Common myeloid progenitor, CD34-positive (primary cell): ENCODE measurements at regions not wholly inside any gene's neighbourhood (a gene's known extent, or its start where the extent isn't known, plus 50 kb on each side); places are given as distances from the start of the nearest gene placed in this dataset.

Experiments used
- CTCF ChIA-PET: fragments of 350-600 bp; sonication (Branson Sonifier 250); formaldehyde crosslinking; loops from one replicate; lab custom pipeline; 2021; ENCODE audit warnings: antibody characterized with exemption; lab: Charles Lee
- POLR2A ChIA-PET: fragments of 350-600 bp; sonication (Branson Sonifier 250); formaldehyde crosslinking; loops from one replicate; lab custom pipeline; 2021; ENCODE audit warnings: antibody characterized with exemption; lab: Charles Lee
- DNase-seq, 3 donors: peaks; one replicate each; pipeline versions ENCODE4 v3.0.0 to v3.0.0-alpha.2; 2013
- H3K27ac ChIP-seq, 2 experiments: 1 replicate in 1 of 2; 2 replicates in 1 of 2; pipeline ENCODE4 v1.7.0; 2013; ENCODE audit warnings: inconsistent platforms in 2 of 2, low read length in 2 of 2, mild to moderate bottlenecking in 2 of 2, low read depth in 1 of 2, moderate library complexity in 1 of 2; ENCODE audit not compliant: severe bottlenecking in 2 of 2, insufficient read depth in 1 of 2, poor library complexity in 1 of 2
- H3K27me3 ChIP-seq, 5 experiments: replicated peaks in 2 of 5; 1 replicate in 3 of 5; 2 replicates in 2 of 5; pipeline versions ENCODE4 v1.6.1 to v1.7.0; 2013; ENCODE audit warnings: low read length in 4 of 5, mild to moderate bottlenecking in 2 of 5, moderate library complexity in 2 of 5, inconsistent platforms in 1 of 5; ENCODE audit not compliant: insufficient read depth in 5 of 5, control insufficient read depth in 4 of 5
- H3K36me3 ChIP-seq, 4 experiments: 1 replicate in 2 of 4; 2 replicates in 2 of 4; pipeline versions ENCODE4 v1.6.1 to v1.7.0; 2013; ENCODE audit warnings: low read length in 3 of 4, control low read depth in 1 of 4, mild to moderate bottlenecking in 1 of 4; ENCODE audit not compliant: control insufficient read depth in 4 of 4, insufficient read depth in 4 of 4
- H3K4me1 ChIP-seq, 4 experiments: 1 replicate in 3 of 4; 2 replicates in 1 of 4; pipeline versions ENCODE4 v1.6.1 to v1.7.1; 2013; ENCODE audit warnings: low read length in 3 of 4, mild to moderate bottlenecking in 3 of 4, control low read depth in 1 of 4, inconsistent platforms in 1 of 4, moderate library complexity in 1 of 4; ENCODE audit not compliant: control insufficient read depth in 4 of 4, insufficient read depth in 4 of 4; ENCODE audit errors: control extremely low read depth in 1 of 4
- H3K4me3 ChIP-seq, 7 experiments: 1 replicate in 4 of 7; 2 replicates in 3 of 7; pipeline versions ENCODE4 v1.5.1 to v1.7.0; 2013; ENCODE audit warnings: mild to moderate bottlenecking in 7 of 7, low read length in 6 of 7, moderate library complexity in 6 of 7, inconsistent platforms in 2 of 7, low read depth in 2 of 7, control low read depth in 1 of 7; ENCODE audit not compliant: insufficient read depth in 4 of 7, control insufficient read depth in 1 of 7; ENCODE audit errors: extremely low read depth in 1 of 7
- H3K9me3 ChIP-seq, 5 experiments: 1 replicate in 4 of 5; 2 replicates in 1 of 5; pipeline versions ENCODE4 v1.6.1 to v1.7.1; 2013; ENCODE audit warnings: low read length in 4 of 5, mild to moderate bottlenecking in 2 of 5, inconsistent platforms in 1 of 5, low read depth in 1 of 5, moderate library complexity in 1 of 5; ENCODE audit not compliant: control insufficient read depth in 4 of 5, insufficient read depth in 2 of 5; ENCODE audit errors: control extremely low read depth in 1 of 5
- WGBS: methylation state at CpG from one replicate; pipeline ENCODE4 v1.1.5; 2013; ENCODE audit not compliant: insufficient coverage; 5-methylcytosine and 5-hydroxymethylcytosine counted together

GRCh38 chr3:72630969-72631344, 217.3 kb downstream of the SHQ1 start:
- DNase-seq: no peak
- ChIA-PET CTCF (interaction anchor here (0.7 to 1.9 kb wide), 4 partner anchors 9 to 94 kb away, joined by 3 to 5 read pairs (median 4); no protein-coding TSS in a partner anchor), POLR2A (no interaction called here)
- peaks cover 7 to 37% (median 21%) of the 10 kb centered on the region in 4 experiments for H3K4me1 ChIP-seq
- no peak overlapping the region for H3K27ac ChIP-seq
- H3K27me3 ChIP-seq: no peaks in the 10 kb centered on the region
- no peaks in the 10 kb centered on the region for H3K9me3 ChIP-seq
- no peaks in the 10 kb centered on the region for H3K36me3 ChIP-seq
- WGBS: 91% methylated on average over 4 of the region's 5 CpGs
- no peak overlapping the region for H3K4me3 ChIP-seq

- DNase-seq: peak in 2 of 3 donors; percentile 33 to 48
- Histone ChIP-seq H3K36me3 (no peaks in the 10 kb centered on the region), H3K27ac (no peak overlapping the region), H3K27me3 (no peaks in the 10 kb centered on the region), H3K4me1 (peaks cover 7 to 37% (median 21%) of the 10 kb centered on the region in 4 experiments), H3K9me3 (no peaks in the 10 kb centered on the region), H3K4me3 (no peak overlapping the region)
- POLR2A ChIA-PET: interaction anchor here (0.6 to 0.7 kb wide), 2 partner anchors 19 to 148 kb away, joined by 3 to 4 read pairs; no protein-coding TSS in a partner anchor
- CTCF ChIA-PET: interaction anchor here (0.6 to 1.9 kb wide), 4 partner anchors 9 to 82 kb away, joined by 3 to 5 read pairs (median 4); no protein-coding TSS in a partner anchor
- WGBS: 80% methylated on average over 6 of the region's 8 CpGs
Measured at GRCh38 chr3:72630327-72630968, 217.8 kb downstream of the SHQ1 start.

GRCh38 chr3:72629191-72629631, 219.0 kb downstream of the SHQ1 start:
- H3K4me3 ChIP-seq: no peak overlapping the region
- POLR2A ChIA-PET: no interaction called here
- H3K27me3 ChIP-seq: no peaks in the 10 kb centered on the region
- H3K9me3 ChIP-seq: no peaks in the 10 kb centered on the region
- H3K36me3 ChIP-seq: no peaks in the 10 kb centered on the region
- DNase-seq: peak; percentile 51 to 88 (median 79)
- H3K4me1 ChIP-seq: peaks cover 7 to 37% (median 21%) of the 10 kb centered on the region in 4 experiments
- CTCF ChIA-PET: no interaction called here
- 55% methylated on average over 3 of the region's 3 CpGs for WGBS
- no peak overlapping the region for H3K27ac ChIP-seq

GRCh38 chr3:72628065-72628464, 220.2 kb downstream of the SHQ1 start:
- ChIA-PET CTCF (interaction anchor here (1.5 kb wide), 1 partner anchor 189 kb away, joined by 3 read pairs; no protein-coding TSS in a partner anchor), POLR2A (no interaction called here)
- peaks cover 7 to 37% (median 21%) of the 10 kb centered on the region in 4 experiments for H3K4me1 ChIP-seq
- no peaks in the 10 kb centered on the region for H3K27me3 ChIP-seq
- H3K9me3 ChIP-seq: no peaks in the 10 kb centered on the region
- 93% methylated on average over 6 of the region's 6 CpGs for WGBS
- DNase-seq: no peak
- H3K36me3 ChIP-seq: no peaks in the 10 kb centered on the region
- no peak overlapping the region for H3K27ac ChIP-seq
- H3K4me3 ChIP-seq: no peak overlapping the region

- 40% methylated on average over 2 of the region's 4 CpGs for WGBS
- H3K27ac ChIP-seq: no peak overlapping the region
- ChIA-PET CTCF (interaction anchor here (1.5 kb wide), 1 partner anchor 190 kb away, joined by 3 read pairs; no protein-coding TSS in a partner anchor), POLR2A (no interaction called here)
- no peaks in the 10 kb centered on the region for H3K36me3 ChIP-seq
- no peaks in the 10 kb centered on the region for H3K27me3 ChIP-seq
- no peaks in the 10 kb centered on the region for H3K9me3 ChIP-seq
- DNase-seq: no peak
- no peak overlapping the region for H3K4me3 ChIP-seq
- peaks cover 7 to 37% (median 21%) of the 10 kb centered on the region in 4 experiments for H3K4me1 ChIP-seq
Measured at GRCh38 chr3:72627271-72627670, 221.0 kb downstream of the SHQ1 start.

GRCh38 chr3:72625602-72626337, 222.5 kb downstream of the SHQ1 start:
- peaks cover 7 to 37% (median 21%) of the 10 kb centered on the region in 4 experiments for H3K4me1 ChIP-seq
- WGBS: 90% methylated on average over 10 of the region's 14 CpGs
- no peak overlapping the region for H3K4me3 ChIP-seq
- H3K27me3 ChIP-seq: no peaks in the 10 kb centered on the region
- POLR2A ChIA-PET: no interaction called here
- H3K36me3 ChIP-seq: no peaks in the 10 kb centered on the region
- no peak for DNase-seq
- CTCF ChIA-PET: interaction anchor here (1.3 kb wide), 1 partner anchor 11 kb away, joined by 3 read pairs; no protein-coding TSS in a partner anchor
- no peaks in the 10 kb centered on the region for H3K9me3 ChIP-seq
- no peak overlapping the region for H3K27ac ChIP-seq

- ChIA-PET CTCF (no interaction called here), POLR2A (no interaction called here)
- Histone ChIP-seq H3K27me3 (no peaks in the 10 kb centered on the region), H3K9me3 (no peaks in the 10 kb centered on the region), H3K36me3 (no peaks in the 10 kb centered on the region), H3K4me3 (no peak overlapping the region), H3K27ac (no peak overlapping the region), H3K4me1 (peaks cover 7 to 27% (median 14%) of the 10 kb centered on the region in 4 experiments)
- DNase-seq: no peak
- WGBS: 95% methylated on average over 2 of the region's 2 CpGs
Measured at GRCh38 chr3:72624656-72625055, 223.6 kb downstream of the SHQ1 start.
